WTC11 (cell line): ENCODE measurements at regions not wholly inside any gene's neighbourhood (a gene's known extent, or its start where the extent isn't known, plus 50 kb on each side); places are given as distances from the start of the nearest gene placed in this dataset.

Source experiments
- ATAC-seq: fragments of 200-7000 bp; cut with Tn5 transposase; 2 replicates; pipeline ENCODE4 v1.10.0; 2021; ENCODE audit warnings: mild to moderate bottlenecking, moderate library complexity
- CTCF ChIA-PET: fragments of 300-600 bp; sonication (Branson Sonifier 250); formaldehyde crosslinking; loops from one replicate; lab custom pipeline; 2021; ENCODE audit warnings: antibody characterized with exemption; lab: Charles Lee
- POLR2A ChIA-PET: fragments of 350-600 bp; sonication (Branson Sonifier 250); formaldehyde crosslinking; loops from one replicate; lab custom pipeline; 2021; ENCODE audit warnings: antibody characterized with exemption; lab: Charles Lee
- DNase-seq: peaks from one replicate; pipeline ENCODE4 v3.0.0; 2021; ENCODE audit warnings: low spot score
- H3K27ac Mint-ChIP-seq: 2 replicates; pipeline ENCODE4 v1.8.0; 2021; ENCODE audit warnings: mixed read lengths
- H3K27me3 Mint-ChIP-seq: 2 replicates; pipeline ENCODE4 v1.8.0; 2021; ENCODE audit warnings: low read depth, mild to moderate bottlenecking, moderate library complexity, mixed read lengths
- H3K36me3 Mint-ChIP-seq: 2 replicates; pipeline ENCODE4 v1.8.0; 2021; ENCODE audit warnings: mixed read lengths
- H3K4me1 Mint-ChIP-seq: 2 replicates; pipeline ENCODE4 v1.8.0; 2022; ENCODE audit warnings: mixed read lengths
- H3K4me3 Mint-ChIP-seq: 2 replicates; pipeline ENCODE4 v1.8.0; 2021; ENCODE audit warnings: mild to moderate bottlenecking, moderate library complexity, mixed read lengths
- H3K9me3 Mint-ChIP-seq: 2 replicates; pipeline ENCODE4 v1.8.0; 2021; ENCODE audit warnings: mixed read lengths
- ATF1 ChIP-seq: sonication (generic); formaldehyde crosslinking; IDR thresholded peaks from 2 replicates; pipeline ENCODE4 v1.8.1; 2023; ENCODE audit warnings: mild to moderate bottlenecking, moderate library complexity, missing genetic modification reagents
- ESRRA ChIP-seq: sonication (generic); formaldehyde crosslinking; IDR thresholded peaks from 2 replicates; pipeline ENCODE4 v1.8.1; 2022; ENCODE audit warnings: mild to moderate bottlenecking, missing genetic modification reagents, borderline replicate concordance
- FOXJ3 ChIP-seq: sonication (generic); formaldehyde crosslinking; IDR thresholded peaks from 2 replicates; pipeline ENCODE4 v1.9.0; 2021; ENCODE audit warnings: missing genetic modification reagents, mild to moderate bottlenecking, borderline replicate concordance
- JAZF1 ChIP-seq: fragments of 250-450 bp; sonication (Bioruptor Pico); IDR thresholded peaks from 2 replicates; pipeline ENCODE4 v1.9.0; 2021; ENCODE audit warnings: moderate library complexity, mild to moderate bottlenecking, inconsistent platforms
- RELA ChIP-seq: sonication (generic); formaldehyde crosslinking; IDR thresholded peaks from 2 replicates; pipeline ENCODE4 v1.8.1; 2022; ENCODE audit warnings: missing genetic modification reagents, mild to moderate bottlenecking, borderline replicate concordance
- SMAD3 ChIP-seq: sonication (generic); formaldehyde crosslinking; IDR thresholded peaks from 2 replicates; pipeline ENCODE4 v1.8.0; 2022; ENCODE audit warnings: missing genetic modification reagents, mild to moderate bottlenecking, borderline replicate concordance
- ZNF121 ChIP-seq: sonication (generic); formaldehyde crosslinking; IDR thresholded peaks from 2 replicates; pipeline ENCODE4 v1.8.0; 2023; ENCODE audit warnings: missing genetic modification reagents
- ZNF138 ChIP-seq: sonication (generic); formaldehyde crosslinking; conservative IDR thresholded peaks from 2 replicates; pipeline ENCODE4 v1.8.1; 2022; ENCODE audit warnings: mild to moderate bottlenecking, moderate library complexity, missing genetic modification reagents
- ZNF263 ChIP-seq: sonication (generic); formaldehyde crosslinking; IDR thresholded peaks from 2 replicates; pipeline ENCODE4 v1.8.1; 2022; ENCODE audit warnings: low read depth, mild to moderate bottlenecking, moderate library complexity, missing genetic modification reagents
- TF ChIP-seq, protein P1 (sequence below): sonication (generic); formaldehyde crosslinking; IDR thresholded peaks from 2 replicates; pipeline ENCODE4 v1.8.1; 2023; ENCODE audit warnings: mild to moderate bottlenecking, moderate library complexity, missing genetic modification reagents
- TF ChIP-seq, protein P2 (sequence below): fragments of 250-450 bp; sonication (Bioruptor Pico); IDR thresholded peaks from 2 replicates; pipeline ENCODE4 v1.9.0; 2021; ENCODE audit warnings: moderate library complexity, mild to moderate bottlenecking, inconsistent platforms, borderline replicate concordance
- TF ChIP-seq, protein P3 (sequence below): sonication (generic); formaldehyde crosslinking; IDR thresholded peaks from 2 replicates; pipeline ENCODE4 v1.8.0; 2023; ENCODE audit warnings: missing genetic modification reagents, mild to moderate bottlenecking, borderline replicate concordance
- TF ChIP-seq, protein P4 (sequence below): fragments of 250-450 bp; sonication (Bioruptor Pico); IDR thresholded peaks from 2 replicates; pipeline ENCODE4 v1.9.0; 2021; ENCODE audit warnings: mild to moderate bottlenecking, borderline replicate concordance
- TF ChIP-seq, protein P5 (sequence below): fragments of 250-450 bp; sonication (Bioruptor Pico); IDR thresholded peaks from 2 replicates; pipeline ENCODE4 v2.1.2; 2022; ENCODE audit warnings: mild to moderate bottlenecking, moderate library complexity

DNA sequence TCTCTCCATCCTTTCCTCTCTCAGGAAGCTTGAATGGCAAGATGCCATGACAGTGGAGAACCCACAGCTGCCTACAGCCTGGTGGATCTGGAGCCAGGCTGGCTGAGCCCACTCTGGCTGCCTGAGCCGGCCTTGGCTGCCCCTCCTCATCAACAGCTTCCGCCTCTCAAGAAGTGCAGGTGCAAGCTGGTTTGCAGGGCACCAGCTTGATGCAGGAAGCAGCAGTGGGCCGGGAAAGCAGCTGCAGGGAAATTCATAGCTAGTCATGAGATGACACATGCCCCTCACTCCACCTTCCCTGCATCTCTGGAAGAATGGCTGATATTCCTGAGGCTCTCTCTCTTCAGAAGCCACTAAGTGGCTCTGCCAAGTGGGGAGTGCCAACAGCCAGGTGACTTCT is 289.1 kb downstream of the RPS29 start:
- Mint-ChIP-seq H3K36me3 (peaks cover 3% of the 10 kb centered on the region; the same call in 1 of the 2 replicates), H3K27me3 (no peaks in the 10 kb centered on the region), H3K4me1 (peaks cover 9% of the 10 kb centered on the region), H3K27ac (no peak overlapping the region), H3K9me3 (peaks cover 30% of the 10 kb centered on the region), H3K4me3 (no peak overlapping the region)
- TF ChIP-seq SMAD3 (no peak), ZNF263 (no peak), ZNF121 (CRISPR knock-in tag) (no peak), ATF1 (CRISPR knock-in tag) (no peak), FOXJ3 (CRISPR knock-in tag) (no peak), ESRRA (CRISPR knock-in tag) (no peak), JAZF1 (CRISPR knock-in tag) (no peak), RELA (CRISPR knock-in tag) (no peak), ZNF138 (CRISPR knock-in tag) (no peak)
- TF ChIP-seq, protein P1, sequence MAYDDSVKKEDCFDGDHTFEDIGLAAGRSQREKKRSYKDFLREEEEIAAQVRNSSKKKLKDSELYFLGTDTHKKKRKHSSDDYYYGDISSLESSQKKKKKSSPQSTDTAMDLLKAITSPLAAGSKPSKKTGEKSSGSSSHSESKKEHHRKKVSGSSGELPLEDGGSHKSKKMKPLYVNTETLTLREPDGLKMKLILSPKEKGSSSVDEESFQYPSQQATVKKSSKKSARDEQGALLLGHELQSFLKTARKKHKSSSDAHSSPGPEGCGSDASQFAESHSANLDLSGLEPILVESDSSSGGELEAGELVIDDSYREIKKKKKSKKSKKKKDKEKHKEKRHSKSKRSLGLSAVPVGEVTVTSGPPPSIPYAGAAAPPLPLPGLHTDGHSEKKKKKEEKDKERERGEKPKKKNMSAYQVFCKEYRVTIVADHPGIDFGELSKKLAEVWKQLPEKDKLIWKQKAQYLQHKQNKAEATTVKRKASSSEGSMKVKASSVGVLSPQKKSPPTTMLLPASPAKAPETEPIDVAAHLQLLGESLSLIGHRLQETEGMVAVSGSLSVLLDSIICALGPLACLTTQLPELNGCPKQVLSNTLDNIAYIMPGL (CRISPR knock-in tag) = no peak
- TF ChIP-seq, protein P2, sequence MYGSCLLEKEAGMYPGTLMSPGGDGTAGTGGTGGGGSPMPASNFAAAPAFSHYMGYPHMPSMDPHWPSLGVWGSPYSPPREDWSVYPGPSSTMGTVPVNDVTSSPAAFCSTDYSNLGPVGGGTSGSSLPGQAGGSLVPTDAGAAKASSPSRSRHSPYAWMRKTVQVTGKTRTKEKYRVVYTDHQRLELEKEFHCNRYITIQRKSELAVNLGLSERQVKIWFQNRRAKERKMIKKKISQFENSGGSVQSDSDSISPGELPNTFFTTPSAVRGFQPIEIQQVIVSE (CRISPR knock-in tag) = no peak
- TF ChIP-seq, protein P3, sequence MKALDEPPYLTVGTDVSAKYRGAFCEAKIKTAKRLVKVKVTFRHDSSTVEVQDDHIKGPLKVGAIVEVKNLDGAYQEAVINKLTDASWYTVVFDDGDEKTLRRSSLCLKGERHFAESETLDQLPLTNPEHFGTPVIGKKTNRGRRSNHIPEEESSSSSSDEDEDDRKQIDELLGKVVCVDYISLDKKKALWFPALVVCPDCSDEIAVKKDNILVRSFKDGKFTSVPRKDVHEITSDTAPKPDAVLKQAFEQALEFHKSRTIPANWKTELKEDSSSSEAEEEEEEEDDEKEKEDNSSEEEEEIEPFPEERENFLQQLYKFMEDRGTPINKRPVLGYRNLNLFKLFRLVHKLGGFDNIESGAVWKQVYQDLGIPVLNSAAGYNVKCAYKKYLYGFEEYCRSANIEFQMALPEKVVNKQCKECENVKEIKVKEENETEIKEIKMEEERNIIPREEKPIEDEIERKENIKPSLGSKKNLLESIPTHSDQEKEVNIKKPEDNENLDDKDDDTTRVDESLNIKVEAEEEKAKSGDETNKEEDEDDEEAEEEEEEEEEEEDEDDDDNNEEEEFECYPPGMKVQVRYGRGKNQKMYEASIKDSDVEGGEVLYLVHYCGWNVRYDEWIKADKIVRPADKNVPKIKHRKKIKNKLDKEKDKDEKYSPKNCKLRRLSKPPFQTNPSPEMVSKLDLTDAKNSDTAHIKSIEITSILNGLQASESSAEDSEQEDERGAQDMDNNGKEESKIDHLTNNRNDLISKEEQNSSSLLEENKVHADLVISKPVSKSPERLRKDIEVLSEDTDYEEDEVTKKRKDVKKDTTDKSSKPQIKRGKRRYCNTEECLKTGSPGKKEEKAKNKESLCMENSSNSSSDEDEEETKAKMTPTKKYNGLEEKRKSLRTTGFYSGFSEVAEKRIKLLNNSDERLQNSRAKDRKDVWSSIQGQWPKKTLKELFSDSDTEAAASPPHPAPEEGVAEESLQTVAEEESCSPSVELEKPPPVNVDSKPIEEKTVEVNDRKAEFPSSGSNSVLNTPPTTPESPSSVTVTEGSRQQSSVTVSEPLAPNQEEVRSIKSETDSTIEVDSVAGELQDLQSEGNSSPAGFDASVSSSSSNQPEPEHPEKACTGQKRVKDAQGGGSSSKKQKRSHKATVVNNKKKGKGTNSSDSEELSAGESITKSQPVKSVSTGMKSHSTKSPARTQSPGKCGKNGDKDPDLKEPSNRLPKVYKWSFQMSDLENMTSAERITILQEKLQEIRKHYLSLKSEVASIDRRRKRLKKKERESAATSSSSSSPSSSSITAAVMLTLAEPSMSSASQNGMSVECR (CRISPR knock-in tag) = no peak
- TF ChIP-seq, protein P4, sequence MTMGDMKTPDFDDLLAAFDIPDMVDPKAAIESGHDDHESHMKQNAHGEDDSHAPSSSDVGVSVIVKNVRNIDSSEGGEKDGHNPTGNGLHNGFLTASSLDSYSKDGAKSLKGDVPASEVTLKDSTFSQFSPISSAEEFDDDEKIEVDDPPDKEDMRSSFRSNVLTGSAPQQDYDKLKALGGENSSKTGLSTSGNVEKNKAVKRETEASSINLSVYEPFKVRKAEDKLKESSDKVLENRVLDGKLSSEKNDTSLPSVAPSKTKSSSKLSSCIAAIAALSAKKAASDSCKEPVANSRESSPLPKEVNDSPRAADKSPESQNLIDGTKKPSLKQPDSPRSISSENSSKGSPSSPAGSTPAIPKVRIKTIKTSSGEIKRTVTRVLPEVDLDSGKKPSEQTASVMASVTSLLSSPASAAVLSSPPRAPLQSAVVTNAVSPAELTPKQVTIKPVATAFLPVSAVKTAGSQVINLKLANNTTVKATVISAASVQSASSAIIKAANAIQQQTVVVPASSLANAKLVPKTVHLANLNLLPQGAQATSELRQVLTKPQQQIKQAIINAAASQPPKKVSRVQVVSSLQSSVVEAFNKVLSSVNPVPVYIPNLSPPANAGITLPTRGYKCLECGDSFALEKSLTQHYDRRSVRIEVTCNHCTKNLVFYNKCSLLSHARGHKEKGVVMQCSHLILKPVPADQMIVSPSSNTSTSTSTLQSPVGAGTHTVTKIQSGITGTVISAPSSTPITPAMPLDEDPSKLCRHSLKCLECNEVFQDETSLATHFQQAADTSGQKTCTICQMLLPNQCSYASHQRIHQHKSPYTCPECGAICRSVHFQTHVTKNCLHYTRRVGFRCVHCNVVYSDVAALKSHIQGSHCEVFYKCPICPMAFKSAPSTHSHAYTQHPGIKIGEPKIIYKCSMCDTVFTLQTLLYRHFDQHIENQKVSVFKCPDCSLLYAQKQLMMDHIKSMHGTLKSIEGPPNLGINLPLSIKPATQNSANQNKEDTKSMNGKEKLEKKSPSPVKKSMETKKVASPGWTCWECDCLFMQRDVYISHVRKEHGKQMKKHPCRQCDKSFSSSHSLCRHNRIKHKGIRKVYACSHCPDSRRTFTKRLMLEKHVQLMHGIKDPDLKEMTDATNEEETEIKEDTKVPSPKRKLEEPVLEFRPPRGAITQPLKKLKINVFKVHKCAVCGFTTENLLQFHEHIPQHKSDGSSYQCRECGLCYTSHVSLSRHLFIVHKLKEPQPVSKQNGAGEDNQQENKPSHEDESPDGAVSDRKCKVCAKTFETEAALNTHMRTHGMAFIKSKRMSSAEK (CRISPR knock-in tag) = no peak
- TF ChIP-seq, protein P5, sequence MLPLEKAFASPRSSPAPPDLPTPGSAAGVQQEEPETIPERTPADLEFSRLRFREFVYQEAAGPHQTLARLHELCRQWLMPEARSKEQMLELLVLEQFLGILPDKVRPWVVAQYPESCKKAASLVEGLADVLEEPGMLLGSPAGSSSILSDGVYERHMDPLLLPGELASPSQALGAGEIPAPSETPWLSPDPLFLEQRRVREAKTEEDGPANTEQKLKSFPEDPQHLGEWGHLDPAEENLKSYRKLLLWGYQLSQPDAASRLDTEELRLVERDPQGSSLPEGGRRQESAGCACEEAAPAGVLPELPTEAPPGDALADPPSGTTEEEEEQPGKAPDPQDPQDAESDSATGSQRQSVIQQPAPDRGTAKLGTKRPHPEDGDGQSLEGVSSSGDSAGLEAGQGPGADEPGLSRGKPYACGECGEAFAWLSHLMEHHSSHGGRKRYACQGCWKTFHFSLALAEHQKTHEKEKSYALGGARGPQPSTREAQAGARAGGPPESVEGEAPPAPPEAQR (CRISPR knock-in tag) = no peak
- ChIA-PET CTCF (interaction anchor here (0.9 kb wide), 1 partner anchor 9 kb away, joined by 3 read pairs; no protein-coding TSS in a partner anchor), POLR2A (no interaction called here)
- DNase-seq = no peak
- no peak for ATAC-seq
